K562 (cell line): ENCODE measurements at regions not wholly inside any gene's neighbourhood (a gene's known extent, or its start where the extent isn't known, plus 50 kb on each side); places are given as distances from the start of the nearest gene placed in this dataset.

ENCODE experiments used
- ATAC-seq: fragments of 200-7000 bp; cut with Tn5 transposase; 3 replicates; pipeline ENCODE4 v1.9.1; 2020; ENCODE audit warnings: moderate library complexity
- BruUV-seq: library from RNA; stranded (reverse); fragments of 400-500 nt; replicated peaks from 2 replicates; lab custom pipeline; 2021; lab: Mats Ljungman, UMichigan
- CTCF ChIA-PET: fragments of 300-600 bp; formaldehyde crosslinking; extraction: SDS; loops from one replicate; lab custom pipeline; 2021; ENCODE audit warnings: low intra/inter-chr PET ratio; lab: Yijun Ruan, JAX
- POLR2A ChIA-PET: fragments of 300-600, 350-650 bp; sonication (Branson Sonifier 250); formaldehyde crosslinking; extraction: SDS; loops from one replicate; lab custom pipeline; 2021; ENCODE audit warnings: antibody characterized with exemption, inconsistent platforms; lab: Yijun Ruan, JAX
- DNase-seq, 4 experiments: peaks; one replicate each; pipeline versions ENCODE4 v3.0.0 to v3.0.0-alpha.2; 2011 to 2018; ENCODE audit warnings: low spot score in 3 of 4, mixed read lengths in 3 of 4; ENCODE audit errors: extremely low read depth in 1 of 4
- FAIRE-seq: peaks from 2 replicates; lab custom pipeline; 2011; peaks lifted over from hg19 to GRCh38; lab: Jason Lieb, UNC
- H2AFZ ChIP-seq: 2 replicates; pipeline ENCODE4 v1.6.0; 2011; ENCODE audit warnings: low read depth, low read length, control low read depth, inconsistent platforms
- H3K27ac ChIP-seq: fragments of 200-600 bp; 3 replicates; pipeline ENCODE4 v1.8.0; 2011; ENCODE audit warnings: low read depth, mild to moderate bottlenecking, control low read depth, inconsistent platforms, low read length, moderate library complexity, mixed read lengths; ENCODE audit errors: extremely low read depth
- H3K27me3 ChIP-seq, 2 experiments: fragments of 300-600 bp in 1 of 2; 2 replicates in 1 of 2; 3 replicates in 1 of 2; pipeline versions ENCODE4 v1.6.0 to v1.8.0; 2011; ENCODE audit warnings: inconsistent platforms in 2 of 2, low read length in 2 of 2, mild to moderate bottlenecking in 1 of 2, mixed read lengths in 1 of 2, moderate library complexity in 1 of 2; ENCODE audit not compliant: control insufficient read depth in 2 of 2, insufficient read depth in 2 of 2
- H3K36me3 ChIP-seq: fragments of 300-600 bp; 3 replicates; pipeline ENCODE4 v1.8.0; 2011; ENCODE audit warnings: mild to moderate bottlenecking, low read length, inconsistent platforms; ENCODE audit not compliant: control insufficient read depth, insufficient read depth
- H3K4me1 ChIP-seq, 2 experiments: fragments of 200-600 bp in 1 of 2; replicated peaks in 1 of 2; 2 replicates in 1 of 2; 3 replicates in 1 of 2; pipeline versions ENCODE4 v1.5.1 to v1.8.0; 2011; ENCODE audit warnings: inconsistent platforms in 2 of 2, low read length in 2 of 2, mild to moderate bottlenecking in 1 of 2, mixed read lengths in 1 of 2, moderate library complexity in 1 of 2; ENCODE audit not compliant: control insufficient read depth in 2 of 2, insufficient read depth in 2 of 2
- H3K4me2 ChIP-seq: 2 replicates; pipeline ENCODE4 v1.6.1; 2011; ENCODE audit warnings: low read length, control low read depth, inconsistent platforms, mixed read lengths; ENCODE audit not compliant: insufficient read depth
- H3K4me3 ChIP-seq: fragments of 200-600 bp; sonication (generic), shearing (Covaris generic); 2 replicates; pipeline ENCODE4 v1.5.1; 2016; ENCODE audit warnings: control low read depth, inconsistent platforms
- H3K79me2 ChIP-seq: fragments of 200-600 bp; 3 replicates; pipeline ENCODE4 v1.8.0; 2011; ENCODE audit warnings: low read length, inconsistent platforms; ENCODE audit not compliant: control insufficient read depth, insufficient read depth
- H3K9ac ChIP-seq, 2 experiments: 2 replicates each; pipeline versions ENCODE4 v1.6.0 to v1.6.1; 2011; ENCODE audit warnings: low read depth in 2 of 2, low read length in 2 of 2, control low read depth in 1 of 2, inconsistent platforms in 1 of 2, mild to moderate bottlenecking in 1 of 2, mixed read lengths in 1 of 2; ENCODE audit not compliant: insufficient read depth in 1 of 2
- H3K9me1 ChIP-seq: one replicate; pipeline ENCODE4 v1.6.0; 2011; ENCODE audit warnings: inconsistent platforms, mild to moderate bottlenecking, low read length, moderate library complexity; ENCODE audit not compliant: control insufficient read depth, insufficient read depth
- H3K9me3 ChIP-seq: replicated peaks from 2 replicates; pipeline ENCODE4 v1.5.1; 2011; ENCODE audit warnings: low read depth, low read length, inconsistent platforms; ENCODE audit not compliant: control insufficient read depth, insufficient read depth
- H4K20me1 ChIP-seq: replicated peaks from 2 replicates; pipeline ENCODE4 v1.6.1; 2011; ENCODE audit warnings: low read length, inconsistent platforms, mixed read lengths; ENCODE audit not compliant: control insufficient read depth, insufficient read depth
- ASH1L ChIP-seq: fragments of 450-650 bp; IDR thresholded peaks from 2 replicates; pipeline ENCODE4 v1.6.1; 2018; ENCODE audit warnings: borderline replicate concordance, mild to moderate bottlenecking, low read depth; ENCODE audit not compliant: partially characterized antibody
- MAZ ChIP-seq, 2 experiments: fragments of 450-650 bp in 1 of 2; sonication (generic) in 1 of 2; formaldehyde crosslinking; IDR thresholded peaks in 1 of 2; conservative IDR thresholded peaks in 1 of 2; 2 replicates each; pipeline versions ENCODE4 v1.4.0 to v1.5.0; 2020; ENCODE audit warnings: mild to moderate bottlenecking in 1 of 2, missing genetic modification reagents in 1 of 2
- NEUROD1 ChIP-seq: fragments of 150-350 bp; IDR thresholded peaks from 2 replicates; pipeline ENCODE4 v1.6.1; 2014; ENCODE audit warnings: borderline replicate concordance, low read length, low read depth; ENCODE audit not compliant: partially characterized antibody
- NFIC ChIP-seq: fragments of 450-650 bp; IDR thresholded peaks from 2 replicates; pipeline ENCODE4 v1.6.1; 2017; ENCODE audit warnings: mild to moderate bottlenecking, inconsistent platforms
- NFIX ChIP-seq: fragments of 250-450 bp; sonication (Bioruptor Pico); IDR thresholded peaks from 2 replicates; pipeline ENCODE4 v1.4.0; 2020; ENCODE audit warnings: low read depth, mild to moderate bottlenecking, moderate library complexity
- TAF1 ChIP-seq: IDR thresholded peaks from 2 replicates; pipeline ENCODE4 v1.6.1; 2011; ENCODE audit warnings: mild to moderate bottlenecking, low read length, moderate library complexity; ENCODE audit not compliant: insufficient read depth, control insufficient read depth, severe bottlenecking; ENCODE audit errors: extremely low read depth
- TAL1 ChIP-seq: fragments of 450-650 bp; IDR thresholded peaks from 2 replicates; pipeline ENCODE4 v1.6.1; 2016; ENCODE audit warnings: mild to moderate bottlenecking
- ZNF12 ChIP-seq: sonication (generic); formaldehyde crosslinking; IDR thresholded peaks from 2 replicates; pipeline ENCODE4 v1.4.0; 2020; ENCODE audit warnings: mild to moderate bottlenecking, missing genetic modification reagents
- ZNF668 ChIP-seq: fragments of 250-450 bp; sonication (Bioruptor Pico); IDR thresholded peaks from 2 replicates; pipeline ENCODE4 v1.8.0; 2022; ENCODE audit warnings: mild to moderate bottlenecking, inconsistent platforms
- ZNF76 ChIP-seq: fragments of 250-450 bp; sonication (Bioruptor Pico); IDR thresholded peaks from 2 replicates; pipeline ENCODE4 v1.4.0; 2020; ENCODE audit warnings: mild to moderate bottlenecking, moderate library complexity, borderline replicate concordance
- ZNF780A ChIP-seq: fragments of 250-450 bp; sonication (Bioruptor Pico); IDR thresholded peaks from 2 replicates; pipeline ENCODE4 v1.5.0; 2021; ENCODE audit warnings: mild to moderate bottlenecking
- WGBS: fragments of 100-300 bp; shearing (Covaris generic); methylation state at CpG from one replicate; pipeline ENCODE4 v1.1.6; 2016; ENCODE audit warnings: low coverage, mixed read lengths; ENCODE audit not compliant: insufficient coverage; ENCODE audit errors: missing lambda C conversion rate; 5-methylcytosine and 5-hydroxymethylcytosine counted together
- in situ Hi-C: fragments of 300-500 bp; cut with MboI; formaldehyde crosslinking; loops from 4 replicates; pipeline ENCODE4 v1.15.0; 2018; ENCODE audit warnings: inconsistent platforms, mixed read lengths
- intact Hi-C: fragments of 100-400 bp; cut with micrococcal nuclease; formaldehyde crosslinking; loops from 2 replicates; pipeline ENCODE4 v1.14.2; 2022
- TF ChIP-seq, protein P1 (sequence below): fragments of 200-800 bp; sonication (Bioruptor generic); IDR thresholded peaks from 2 replicates; pipeline ENCODE4 v1.6.1; 2017; ENCODE audit warnings: missing genetic modification characterization, missing compliant biosample characterization
- TF ChIP-seq, protein P2 (sequence below): sonication (generic); formaldehyde crosslinking; IDR thresholded peaks from 2 replicates; pipeline ENCODE4 v1.8.1; 2022; ENCODE audit warnings: missing genetic modification reagents

DNA sequence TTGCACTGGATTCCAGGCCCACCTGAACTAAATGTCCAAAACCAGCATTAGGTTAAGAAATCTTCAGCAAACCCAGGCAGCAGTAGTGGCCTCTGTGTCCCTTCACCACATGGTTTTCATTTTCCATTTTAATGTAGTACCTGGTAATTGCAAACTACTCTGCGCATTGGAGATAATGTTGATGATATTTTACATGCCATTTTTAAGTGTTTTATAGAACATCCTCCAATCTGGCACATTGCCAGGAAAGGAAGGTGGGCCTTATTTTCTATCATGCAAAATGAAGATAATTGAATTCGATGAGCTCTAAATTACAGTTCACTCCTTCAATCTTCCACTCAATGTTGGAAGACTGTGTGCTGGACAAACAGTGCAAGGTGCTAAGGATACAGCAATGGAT, 89.5 kb downstream of the ZC3H11B start:
- Histone ChIP-seq H3K27ac (no peak overlapping the region), H3K4me2 (no peak overlapping the region), H4K20me1 (no peaks in the 10 kb centered on the region), H3K36me3 (no peaks in the 10 kb centered on the region), H3K9me3 (no peaks in the 10 kb centered on the region), H3K9me1 (no peaks in the 10 kb centered on the region), H3K4me3 (no peak overlapping the region), H2AFZ (no peak overlapping the region), H3K27me3 (no peaks in the 10 kb centered on the region), H3K4me1 (no peaks in the 10 kb centered on the region), H3K9ac (no peak overlapping the region), H3K79me2 (no peaks in the 10 kb centered on the region)
- ChIA-PET POLR2A (interaction anchor here (0.6 kb wide), 1 partner anchor 263 kb away, joined by 3 read pairs; no protein-coding TSS in a partner anchor), CTCF (no interaction called here)
- BruUV-seq = no TSS peak
- ATAC-seq = no peak
- TF ChIP-seq NFIX (CRISPR knock-in tag) = peak; percentile 95
- TF ChIP-seq ZNF668 (CRISPR knock-in tag) = no peak
- no peak for TF ChIP-seq MAZ (CRISPR knock-in tag; conservative IDR thresholded peaks at IDR 0.05 in 1 of 2, IDR thresholded peaks at IDR 0.05 in 1 of 2)
- peak; percentile 96 for TF ChIP-seq NFIC
- in situ Hi-C loops (no loop called here), intact Hi-C loops (no loop called here)
- WGBS = 6% methylated on average over 2 of the region's 2 CpGs
- FAIRE-seq = no peak
- DNase-seq = no peak

DNA sequence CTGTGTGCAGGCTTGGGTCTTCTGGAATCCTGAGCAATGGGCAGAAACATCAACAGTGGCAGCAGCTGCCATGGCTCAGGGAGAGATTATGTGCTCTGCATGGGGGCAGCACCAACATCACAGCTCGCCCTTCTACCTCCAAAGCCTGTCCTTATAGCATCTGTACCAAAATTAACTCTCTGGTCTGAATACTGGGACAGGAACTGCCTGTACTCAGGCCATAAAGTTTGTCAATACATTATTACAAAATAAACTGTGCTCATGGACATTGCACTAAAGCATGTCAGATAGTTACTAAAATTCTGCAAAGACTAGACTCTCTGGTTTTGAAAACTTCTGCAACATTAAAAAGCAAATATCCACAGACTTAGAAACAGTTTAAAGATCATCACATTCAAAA, 91.6 kb downstream of the ZC3H11B start:
- Histone ChIP-seq H4K20me1 (no peaks in the 10 kb centered on the region), H3K27ac (no peak overlapping the region), H3K4me3 (no peak overlapping the region), H3K36me3 (no peaks in the 10 kb centered on the region), H2AFZ (no peak overlapping the region), H3K79me2 (no peaks in the 10 kb centered on the region), H3K27me3 (no peaks in the 10 kb centered on the region), H3K4me1 (no peaks in the 10 kb centered on the region), H3K4me2 (no peak overlapping the region), H3K9me3 (no peaks in the 10 kb centered on the region), H3K9ac (no peak overlapping the region), H3K9me1 (no peaks in the 10 kb centered on the region)
- no TSS peak for BruUV-seq
- WGBS = 0% methylated on average over 1 of the region's 1 CpG
- CTCF ChIA-PET = no interaction called here
- no peak for DNase-seq
- ATAC-seq = no peak
- intact Hi-C loops (no loop called here), in situ Hi-C loops (no loop called here)
- POLR2A ChIA-PET = interaction anchor here (0.6 to 0.9 kb wide), 2 partner anchors 28 to 306 kb away, joined by 3 to 4 read pairs; no protein-coding TSS in a partner anchor
- FAIRE-seq = no peak
- TF ChIP-seq TAF1 (no peak), NEUROD1 (no peak), ZNF780A (no peak), ZNF76 (CRISPR knock-in tag) (no peak), NFIX (CRISPR knock-in tag) (no peak), ASH1L (no peak), ZNF12 (CRISPR knock-in tag) (no peak), TAL1 (no peak)
- TF ChIP-seq, protein P1, sequence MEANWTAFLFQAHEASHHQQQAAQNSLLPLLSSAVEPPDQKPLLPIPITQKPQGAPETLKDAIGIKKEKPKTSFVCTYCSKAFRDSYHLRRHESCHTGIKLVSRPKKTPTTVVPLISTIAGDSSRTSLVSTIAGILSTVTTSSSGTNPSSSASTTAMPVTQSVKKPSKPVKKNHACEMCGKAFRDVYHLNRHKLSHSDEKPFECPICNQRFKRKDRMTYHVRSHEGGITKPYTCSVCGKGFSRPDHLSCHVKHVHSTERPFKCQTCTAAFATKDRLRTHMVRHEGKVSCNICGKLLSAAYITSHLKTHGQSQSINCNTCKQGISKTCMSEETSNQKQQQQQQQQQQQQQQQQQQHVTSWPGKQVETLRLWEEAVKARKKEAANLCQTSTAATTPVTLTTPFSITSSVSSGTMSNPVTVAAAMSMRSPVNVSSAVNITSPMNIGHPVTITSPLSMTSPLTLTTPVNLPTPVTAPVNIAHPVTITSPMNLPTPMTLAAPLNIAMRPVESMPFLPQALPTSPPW (CRISPR knock-in tag) = no peak
- TF ChIP-seq, protein P2, sequence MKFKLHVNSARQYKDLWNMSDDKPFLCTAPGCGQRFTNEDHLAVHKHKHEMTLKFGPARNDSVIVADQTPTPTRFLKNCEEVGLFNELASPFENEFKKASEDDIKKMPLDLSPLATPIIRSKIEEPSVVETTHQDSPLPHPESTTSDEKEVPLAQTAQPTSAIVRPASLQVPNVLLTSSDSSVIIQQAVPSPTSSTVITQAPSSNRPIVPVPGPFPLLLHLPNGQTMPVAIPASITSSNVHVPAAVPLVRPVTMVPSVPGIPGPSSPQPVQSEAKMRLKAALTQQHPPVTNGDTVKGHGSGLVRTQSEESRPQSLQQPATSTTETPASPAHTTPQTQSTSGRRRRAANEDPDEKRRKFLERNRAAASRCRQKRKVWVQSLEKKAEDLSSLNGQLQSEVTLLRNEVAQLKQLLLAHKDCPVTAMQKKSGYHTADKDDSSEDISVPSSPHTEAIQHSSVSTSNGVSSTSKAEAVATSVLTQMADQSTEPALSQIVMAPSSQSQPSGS = no peak
